ENCODE measurements at regions not wholly inside any gene's neighbourhood (a gene's known extent, or its start where the extent isn't known, plus 50 kb on each side); places are given as distances from the start of the nearest gene placed in this dataset.

DNA sequence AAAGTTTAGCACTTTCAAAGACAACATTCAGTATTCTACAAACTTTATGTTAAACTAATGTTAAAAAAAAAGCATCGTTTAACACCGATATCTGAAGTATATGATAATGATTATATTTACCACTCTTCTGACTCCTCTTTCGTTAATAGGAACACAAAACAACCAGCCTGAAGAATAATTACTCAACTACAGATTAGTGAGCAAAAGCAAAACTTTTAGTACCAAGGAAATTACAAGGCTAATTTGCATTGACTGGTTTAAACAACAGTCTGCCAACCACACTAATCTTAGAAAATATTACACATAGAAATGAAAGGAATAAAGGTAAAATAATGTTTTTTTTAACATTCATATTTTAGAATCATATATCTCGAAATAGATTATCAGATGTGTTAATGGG lies 500.7 kb downstream of the LMO4 start:
- DNase-seq (ENCODE audit: low spot score in 2 of 2): no peak
- Histone ChIP-seq H3K36me3 (no peaks in the 10 kb centered on the region), H3K27me3 (no peaks in the 10 kb centered on the region), H3K27ac (no peak overlapping the region), H3K4me1 (peaks cover 6% of the 10 kb centered on the region), H3K9me3 (no peaks in the 10 kb centered on the region), H3K4me3 (no peak overlapping the region)
- TF ChIP-seq EP300 (IDR thresholded peaks at IDR 0.05) (no peak), POLR2A (IDR thresholded peaks at IDR 0.05) (no peak), POLR2AphosphoS5 (IDR thresholded peaks at IDR 0.05) (no peak)
- TF ChIP-seq, protein P1, sequence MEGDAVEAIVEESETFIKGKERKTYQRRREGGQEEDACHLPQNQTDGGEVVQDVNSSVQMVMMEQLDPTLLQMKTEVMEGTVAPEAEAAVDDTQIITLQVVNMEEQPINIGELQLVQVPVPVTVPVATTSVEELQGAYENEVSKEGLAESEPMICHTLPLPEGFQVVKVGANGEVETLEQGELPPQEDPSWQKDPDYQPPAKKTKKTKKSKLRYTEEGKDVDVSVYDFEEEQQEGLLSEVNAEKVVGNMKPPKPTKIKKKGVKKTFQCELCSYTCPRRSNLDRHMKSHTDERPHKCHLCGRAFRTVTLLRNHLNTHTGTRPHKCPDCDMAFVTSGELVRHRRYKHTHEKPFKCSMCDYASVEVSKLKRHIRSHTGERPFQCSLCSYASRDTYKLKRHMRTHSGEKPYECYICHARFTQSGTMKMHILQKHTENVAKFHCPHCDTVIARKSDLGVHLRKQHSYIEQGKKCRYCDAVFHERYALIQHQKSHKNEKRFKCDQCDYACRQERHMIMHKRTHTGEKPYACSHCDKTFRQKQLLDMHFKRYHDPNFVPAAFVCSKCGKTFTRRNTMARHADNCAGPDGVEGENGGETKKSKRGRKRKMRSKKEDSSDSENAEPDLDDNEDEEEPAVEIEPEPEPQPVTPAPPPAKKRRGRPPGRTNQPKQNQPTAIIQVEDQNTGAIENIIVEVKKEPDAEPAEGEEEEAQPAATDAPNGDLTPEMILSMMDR (IDR thresholded peaks at IDR 0.05): no peak
- WGBS: 96% methylated on average over 4 of the region's 4 CpGs

DNA sequence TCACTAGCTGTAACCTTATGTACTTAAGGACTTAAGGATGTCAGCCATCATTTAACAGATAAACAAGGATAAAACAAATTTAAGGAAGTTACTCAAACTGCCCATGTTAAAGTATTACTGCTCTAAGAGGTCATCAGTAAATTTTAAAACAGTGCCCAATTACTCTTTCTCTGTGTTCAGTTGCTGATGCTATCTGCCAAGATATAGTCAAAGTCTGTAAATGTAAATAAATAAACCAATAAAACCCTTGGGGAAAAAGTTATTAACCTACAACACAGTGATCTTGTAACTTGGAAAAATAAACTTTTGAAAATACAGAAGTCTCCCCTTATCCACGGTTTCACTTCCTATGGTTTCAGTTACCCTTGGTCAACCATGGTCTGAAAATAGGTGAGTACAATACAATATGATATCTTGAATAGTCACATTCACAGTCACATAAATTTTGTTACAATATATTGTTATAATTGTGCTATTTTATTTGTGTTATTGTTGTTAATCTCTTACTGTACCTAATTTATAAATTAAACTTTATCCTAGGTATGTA lies 501.8 kb downstream of the LMO4 start:
- TF ChIP-seq EP300 (IDR thresholded peaks at IDR 0.05): no peak
- DNase-seq (ENCODE audit: low spot score in 2 of 2): no peak
- Histone ChIP-seq H3K4me3 (no peak overlapping the region), H3K27ac (no peak overlapping the region), H3K27me3 (no peaks in the 10 kb centered on the region), H3K36me3 (no peaks in the 10 kb centered on the region), H3K4me1 (peaks cover 11% of the 10 kb centered on the region), H3K9me3 (no peaks in the 10 kb centered on the region)
- 74% methylated on average over 1 of the region's 1 CpG for WGBS

DNA sequence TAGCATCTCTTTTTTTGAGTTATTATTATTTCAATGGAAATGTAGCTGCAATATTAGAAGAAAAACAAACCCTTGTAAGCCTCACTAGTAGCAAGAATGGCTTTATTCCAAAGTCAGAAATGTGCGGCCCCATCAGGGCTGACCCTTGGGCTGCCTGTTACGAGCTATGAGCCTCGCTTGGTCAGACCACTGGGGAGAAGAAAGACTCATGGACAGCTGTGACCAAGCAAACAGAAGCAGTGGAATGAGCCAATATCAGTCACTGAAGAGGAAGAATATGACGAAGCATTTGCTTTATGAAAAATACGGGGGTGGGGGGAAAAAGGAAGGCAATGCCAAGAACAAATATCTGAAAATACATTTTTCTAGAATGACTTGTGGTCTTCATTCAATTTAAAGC lies 504.5 kb downstream of the LMO4 start:
- Histone ChIP-seq H3K9me3 (no peaks in the 10 kb centered on the region), H3K4me1 (peaks cover 5% of the 10 kb centered on the region), H3K4me3 (no peak overlapping the region), H3K27ac (no peak overlapping the region), H3K27me3 (no peaks in the 10 kb centered on the region), H3K36me3 (no peaks in the 10 kb centered on the region)
- 75% methylated on average over 5 of the region's 5 CpGs for WGBS
- DNase-seq (ENCODE audit: low spot score in 2 of 2): no peak
- TF ChIP-seq, protein P1 (IDR thresholded peaks at IDR 0.05): no peak
- TF ChIP-seq POLR2AphosphoS5 (IDR thresholded peaks at IDR 0.05) (no peak), POLR2A (IDR thresholded peaks at IDR 0.05) (no peak), EP300 (IDR thresholded peaks at IDR 0.05) (no peak)

DNA sequence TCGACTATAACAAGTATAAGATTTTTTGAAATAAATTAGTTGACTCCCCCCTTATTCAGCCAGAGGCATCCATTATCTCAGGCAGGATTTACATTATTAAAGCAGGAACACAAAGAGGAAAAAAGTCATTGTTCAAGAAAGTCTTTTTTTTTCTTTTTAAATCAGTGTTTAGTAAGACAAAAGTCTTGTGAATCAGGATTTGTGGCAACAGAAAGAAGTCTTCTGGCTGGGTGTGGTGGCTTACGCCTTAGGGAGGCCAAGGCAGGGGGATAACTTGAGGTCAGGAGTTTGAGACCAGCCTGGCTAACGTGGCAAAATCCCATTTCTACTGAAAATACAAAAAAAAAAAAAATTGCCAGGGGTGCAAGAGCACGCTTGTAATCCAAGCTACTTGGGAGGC lies 505.5 kb downstream of the LMO4 start:
- Histone ChIP-seq H3K4me1 (peaks cover 5% of the 10 kb centered on the region), H3K36me3 (no peaks in the 10 kb centered on the region)
- 92% methylated on average over 4 of the region's 4 CpGs for WGBS

DNA sequence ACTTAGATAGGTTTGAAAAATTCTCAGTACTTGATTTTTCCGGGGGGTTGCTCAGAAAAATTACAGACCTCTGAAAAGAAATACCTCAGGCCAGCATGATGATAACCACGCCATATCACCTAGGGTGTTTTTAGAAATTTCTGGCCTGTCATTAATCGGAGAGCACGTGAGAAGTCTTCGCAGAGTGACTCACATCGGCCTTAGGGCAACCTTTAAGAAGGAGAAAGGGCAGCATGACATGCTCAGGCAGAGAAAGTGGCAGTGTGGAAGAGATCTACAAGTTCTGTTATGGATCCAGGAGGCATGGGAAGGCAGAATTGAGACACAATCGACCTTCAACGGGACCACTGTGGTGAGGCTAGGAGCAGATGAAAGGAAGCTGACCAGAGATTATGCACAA lies 506.3 kb downstream of the LMO4 start:
- no peak for DNase-seq (ENCODE audit: low spot score in 2 of 2)
- TF ChIP-seq, protein P1 (IDR thresholded peaks at IDR 0.05): no peak
- TF ChIP-seq POLR2AphosphoS5 (IDR thresholded peaks at IDR 0.05): no peak
- no peak for TF ChIP-seq POLR2A (IDR thresholded peaks at IDR 0.05)
- TF ChIP-seq EP300 (IDR thresholded peaks at IDR 0.05): no peak
- no peaks in the 10 kb centered on the region for H3K36me3 ChIP-seq
- H3K27ac ChIP-seq: no peak overlapping the region
- no peak overlapping the region for H3K4me3 ChIP-seq
- WGBS: 60% methylated on average over 8 of the region's 8 CpGs
- H3K9me3 ChIP-seq: no peaks in the 10 kb centered on the region
- H3K27me3 ChIP-seq: no peaks in the 10 kb centered on the region
- H3K4me1 ChIP-seq: peaks cover 5% of the 10 kb centered on the region

More for the DNA sequence above, 505.5 kb downstream of the LMO4 start:
- no peak for TF ChIP-seq POLR2A (IDR thresholded peaks at IDR 0.05)
- no peak for TF ChIP-seq POLR2AphosphoS5 (IDR thresholded peaks at IDR 0.05)
- TF ChIP-seq, protein P1 (IDR thresholded peaks at IDR 0.05): no peak
- no peak for TF ChIP-seq EP300 (IDR thresholded peaks at IDR 0.05)
- no peak for DNase-seq (ENCODE audit: low spot score in 2 of 2)
- H3K4me3 ChIP-seq: no peak overlapping the region
- H3K27ac ChIP-seq: no peak overlapping the region
- H3K9me3 ChIP-seq: no peaks in the 10 kb centered on the region
- H3K27me3 ChIP-seq: no peaks in the 10 kb centered on the region

DNA sequence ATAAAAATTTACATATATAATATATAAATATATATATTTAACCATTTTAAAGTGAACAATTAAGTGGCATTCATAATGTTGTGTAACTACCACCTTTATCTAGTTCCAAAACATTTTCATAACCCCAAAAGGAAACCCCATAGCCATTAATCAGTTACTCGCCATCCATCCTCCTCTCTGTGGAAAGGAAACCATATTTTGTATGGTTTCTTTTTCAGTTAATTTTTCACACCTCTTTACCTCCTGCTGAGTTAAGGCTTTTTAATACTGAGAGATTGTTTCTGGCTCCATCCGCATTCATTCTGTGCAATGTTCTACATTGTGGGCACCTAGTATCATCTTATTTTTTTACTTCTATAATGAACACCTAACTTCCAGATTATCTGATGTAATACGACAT lies 512.1 kb downstream of the LMO4 start:
- no peak for DNase-seq (ENCODE audit: low spot score in 2 of 2)
- 81% methylated on average over 3 of the region's 3 CpGs for WGBS
- Histone ChIP-seq H3K27me3 (no peaks in the 10 kb centered on the region), H3K4me3 (no peak overlapping the region), H3K27ac (no peak overlapping the region), H3K36me3 (no peaks in the 10 kb centered on the region), H3K4me1 (no peaks in the 10 kb centered on the region), H3K9me3 (no peaks in the 10 kb centered on the region)
- no peak for TF ChIP-seq POLR2AphosphoS5 (IDR thresholded peaks at IDR 0.05)
- TF ChIP-seq, protein P1 (IDR thresholded peaks at IDR 0.05): no peak
- no peak for TF ChIP-seq EP300 (IDR thresholded peaks at IDR 0.05)
- no peak for TF ChIP-seq POLR2A (IDR thresholded peaks at IDR 0.05)

All from suprapubic skin (tissue), 4 donors.